Ovary (tissue), 3 donors: ENCODE measurements at regions not wholly inside any gene's neighbourhood (a gene's known extent, or its start where the extent isn't known, plus 50 kb on each side); places are given as distances from the start of the nearest gene placed in this dataset.

Source experiments
- CTCF ChIP-seq, 3 donors: fragments of 450-650 bp in 2 of 3; fragments of 200-600 bp in 1 of 3; IDR thresholded peaks; one replicate each; pipeline versions ENCODE4 v1.5.1 to v1.8.0; 2016 to 2022; ENCODE audit warnings: antibody characterized with exemption in 3 of 3, mild to moderate bottlenecking in 1 of 3
- POLR2A ChIP-seq: fragments of 450-650 bp; IDR thresholded peaks from one replicate; pipeline ENCODE4 v1.6.1; 2017; ENCODE audit warnings: antibody characterized with exemption, mild to moderate bottlenecking, moderate library complexity
- donor health status: DM: no; HTN: no; CAD: no.

GRCh38 chr16:7231762-7232161 lies 100.9 kb upstream of the RBFOX1 start:
- TF ChIP-seq POLR2A (no peak), CTCF (IDR thresholded peaks at IDR 0.05) (no peak)
